ENCODE measurements at regions not wholly inside any gene's neighbourhood (a gene's known extent, or its start where the extent isn't known, plus 50 kb on each side); places are given as distances from the start of the nearest gene placed in this dataset.
A peak's percentile ranks its signal among the peaks of the same experiment; 100 is the strongest.

DNA sequence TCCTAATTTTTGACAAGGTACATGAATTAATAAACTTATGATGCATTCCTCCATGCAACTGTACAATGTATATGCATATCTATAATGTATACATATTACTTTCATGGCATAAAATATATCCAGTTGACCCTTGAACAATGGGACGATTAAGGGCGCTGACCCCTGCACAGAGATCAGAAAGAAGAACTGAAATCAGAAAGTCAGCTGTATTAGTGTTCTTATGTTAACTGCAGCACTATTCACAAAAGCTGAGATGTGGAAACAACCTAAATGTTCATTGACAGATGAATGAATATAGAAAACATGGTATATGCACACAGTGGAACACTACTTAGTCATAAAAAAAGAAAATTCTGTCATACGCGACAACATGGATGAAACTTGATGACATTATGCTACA is 457.1 kb downstream of the GBA3 start:
- Histone ChIP-seq H3F3A (ENCODE audit: insufficient read depth) (no peaks in the 10 kb centered on the region), H3K4me3 (ENCODE audit: insufficient read depth, low read length, poor library complexity, severe bottlenecking) (no peak overlapping the region), H3K27me3 (ENCODE audit: low read length) (no peaks in the 10 kb centered on the region), H3K27ac (ENCODE audit: low read depth, low read length) (no peak overlapping the region), H3K36me3 (ENCODE audit: low read length) (no peaks in the 10 kb centered on the region), H3K9ac (ENCODE audit: low read length) (no peak overlapping the region), H3K9me2 (replicated peaks; ENCODE audit: insufficient read depth, low read length) (no peaks in the 10 kb centered on the region), H3K4me2 (ENCODE audit: low read depth, low read length, poor library complexity, severe bottlenecking) (no peak overlapping the region), H3K79me2 (ENCODE audit: insufficient read depth, low read length) (no peaks in the 10 kb centered on the region), H3K9me3 (ENCODE audit: insufficient read depth, low read length) (no peaks in the 10 kb centered on the region), H4K20me1 (ENCODE audit: low read depth, low read length) (no peaks in the 10 kb centered on the region), H2AFZ (ENCODE audit: low read depth, low read length, severe bottlenecking) (no peak overlapping the region)
- TF ChIP-seq EZH2phosphoT487 (conservative IDR thresholded peaks at IDR 0.05; ENCODE audit: low read length) = no peak
- TF ChIP-seq, protein P1, sequence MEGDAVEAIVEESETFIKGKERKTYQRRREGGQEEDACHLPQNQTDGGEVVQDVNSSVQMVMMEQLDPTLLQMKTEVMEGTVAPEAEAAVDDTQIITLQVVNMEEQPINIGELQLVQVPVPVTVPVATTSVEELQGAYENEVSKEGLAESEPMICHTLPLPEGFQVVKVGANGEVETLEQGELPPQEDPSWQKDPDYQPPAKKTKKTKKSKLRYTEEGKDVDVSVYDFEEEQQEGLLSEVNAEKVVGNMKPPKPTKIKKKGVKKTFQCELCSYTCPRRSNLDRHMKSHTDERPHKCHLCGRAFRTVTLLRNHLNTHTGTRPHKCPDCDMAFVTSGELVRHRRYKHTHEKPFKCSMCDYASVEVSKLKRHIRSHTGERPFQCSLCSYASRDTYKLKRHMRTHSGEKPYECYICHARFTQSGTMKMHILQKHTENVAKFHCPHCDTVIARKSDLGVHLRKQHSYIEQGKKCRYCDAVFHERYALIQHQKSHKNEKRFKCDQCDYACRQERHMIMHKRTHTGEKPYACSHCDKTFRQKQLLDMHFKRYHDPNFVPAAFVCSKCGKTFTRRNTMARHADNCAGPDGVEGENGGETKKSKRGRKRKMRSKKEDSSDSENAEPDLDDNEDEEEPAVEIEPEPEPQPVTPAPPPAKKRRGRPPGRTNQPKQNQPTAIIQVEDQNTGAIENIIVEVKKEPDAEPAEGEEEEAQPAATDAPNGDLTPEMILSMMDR (IDR thresholded peaks at IDR 0.05; ENCODE audit: insufficient read depth, low read length, poor library complexity, severe bottlenecking) = no peak

DNA sequence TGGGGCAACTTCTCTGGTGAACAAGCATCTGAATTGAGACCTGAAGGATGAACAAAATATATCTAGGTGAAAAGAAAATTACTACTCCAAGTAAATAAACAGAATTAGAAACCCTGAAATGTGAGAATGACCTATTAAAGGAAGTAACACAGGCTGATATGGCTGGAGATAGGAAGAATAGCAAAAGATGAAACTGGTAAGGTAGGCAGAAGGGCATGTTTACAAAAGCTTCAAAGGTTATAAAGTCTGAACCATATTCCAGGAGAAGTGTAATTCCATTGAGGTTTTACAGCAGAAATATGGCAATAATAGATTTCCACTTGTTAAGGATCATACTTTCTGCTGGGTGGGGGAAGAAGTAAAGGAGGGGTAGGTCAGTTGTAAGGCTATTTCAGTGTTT is 452.0 kb downstream of the GBA3 start:
- no peaks in the 10 kb centered on the region for H3K9me2 ChIP-seq (replicated peaks; ENCODE audit: insufficient read depth, low read length)
- H2AFZ ChIP-seq (ENCODE audit: low read depth, low read length, severe bottlenecking) = no peak overlapping the region
- no peak overlapping the region for H3K9ac ChIP-seq (ENCODE audit: low read length)
- H3K36me3 ChIP-seq (ENCODE audit: low read length) = no peaks in the 10 kb centered on the region
- no peaks in the 10 kb centered on the region for H3K9me3 ChIP-seq (ENCODE audit: insufficient read depth, low read length)
- H3F3A ChIP-seq (ENCODE audit: insufficient read depth) = no peaks in the 10 kb centered on the region
- H3K27me3 ChIP-seq (ENCODE audit: low read length) = no peaks in the 10 kb centered on the region
- H3K4me2 ChIP-seq (ENCODE audit: low read depth, low read length, poor library complexity, severe bottlenecking) = no peak overlapping the region
- H3K27ac ChIP-seq (ENCODE audit: low read depth, low read length) = no peak overlapping the region
- H3K4me3 ChIP-seq (ENCODE audit: insufficient read depth, low read length, poor library complexity, severe bottlenecking) = no peak overlapping the region
- TF ChIP-seq, protein P1 (IDR thresholded peaks at IDR 0.05; ENCODE audit: insufficient read depth, low read length, poor library complexity, severe bottlenecking) = no peak
- no peak for TF ChIP-seq EZH2phosphoT487 (conservative IDR thresholded peaks at IDR 0.05; ENCODE audit: low read length)
- no peaks in the 10 kb centered on the region for H4K20me1 ChIP-seq (ENCODE audit: low read depth, low read length)
- H3K79me2 ChIP-seq (ENCODE audit: insufficient read depth, low read length) = no peaks in the 10 kb centered on the region

DNA sequence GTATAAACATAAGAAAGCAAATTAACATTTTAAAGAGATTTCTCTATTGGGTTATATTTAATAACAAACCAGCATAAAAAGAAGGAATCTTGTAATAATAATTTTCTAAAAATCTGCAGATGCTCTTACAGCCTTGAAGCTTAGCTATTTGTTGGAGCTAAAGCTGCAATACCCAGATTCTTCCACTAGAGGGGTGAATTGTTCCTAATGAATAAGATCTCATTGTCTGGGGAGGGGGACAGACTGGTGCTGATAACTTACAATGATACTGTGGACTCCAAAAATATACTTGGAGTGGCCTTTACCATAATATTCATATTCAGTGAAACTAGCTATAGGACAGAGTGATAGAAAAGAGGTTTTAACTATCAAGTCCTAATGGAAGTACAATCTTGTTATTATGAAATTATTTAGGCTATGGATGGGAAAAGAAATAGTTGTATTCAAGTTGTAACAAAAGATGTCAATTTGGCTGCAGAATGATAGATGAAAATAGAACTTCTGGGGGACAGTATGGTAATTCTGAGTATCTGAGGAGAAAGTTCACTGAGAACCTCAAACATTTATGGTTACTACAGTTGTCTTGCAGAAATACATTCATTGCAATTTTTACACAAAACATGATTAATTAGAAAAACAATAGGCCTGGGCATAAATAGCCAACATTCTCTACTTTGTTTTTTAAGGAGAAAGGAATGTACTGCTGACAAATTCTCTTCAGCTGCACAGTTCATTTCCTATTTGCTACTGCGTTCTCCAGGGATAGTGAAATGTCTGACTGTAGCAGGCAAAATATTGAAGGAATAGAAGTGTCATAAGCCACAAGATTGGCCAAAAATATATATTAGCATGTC is 443.3 kb downstream of the GBA3 start:
- H2AFZ ChIP-seq (ENCODE audit: low read depth, low read length, severe bottlenecking) = no peak overlapping the region
- no peaks in the 10 kb centered on the region for H3K9me2 ChIP-seq (replicated peaks; ENCODE audit: insufficient read depth, low read length)
- no peak overlapping the region for H3K27ac ChIP-seq (ENCODE audit: low read depth, low read length)
- no peaks in the 10 kb centered on the region for H3K36me3 ChIP-seq (ENCODE audit: low read length)
- no peaks in the 10 kb centered on the region for H3K79me2 ChIP-seq (ENCODE audit: insufficient read depth, low read length)
- TF ChIP-seq, protein P1 (IDR thresholded peaks at IDR 0.05; ENCODE audit: insufficient read depth, low read length, poor library complexity, severe bottlenecking) = peak; percentile 68
- no peak for TF ChIP-seq EZH2phosphoT487 (conservative IDR thresholded peaks at IDR 0.05; ENCODE audit: low read length)
- H3F3A ChIP-seq (ENCODE audit: insufficient read depth) = no peaks in the 10 kb centered on the region
- H3K9me3 ChIP-seq (ENCODE audit: insufficient read depth, low read length) = no peaks in the 10 kb centered on the region
- no peaks in the 10 kb centered on the region for H4K20me1 ChIP-seq (ENCODE audit: low read depth, low read length)
- no peaks in the 10 kb centered on the region for H3K27me3 ChIP-seq (ENCODE audit: low read length)
- H3K4me2 ChIP-seq (ENCODE audit: low read depth, low read length, poor library complexity, severe bottlenecking) = no peak overlapping the region
- no peak overlapping the region for H3K9ac ChIP-seq (ENCODE audit: low read length)
- H3K4me3 ChIP-seq (ENCODE audit: insufficient read depth, low read length, poor library complexity, severe bottlenecking) = no peak overlapping the region

Measured in SU-DHL-6 (cell line).